H1 (cell line): ENCODE measurements at regions not wholly inside any gene's neighbourhood (a gene's known extent, or its start where the extent isn't known, plus 50 kb on each side); places are given as distances from the start of the nearest gene placed in this dataset.
A peak's percentile ranks its signal among the peaks of the same experiment; 100 is the strongest.

ENCODE experiments used
- CTCF ChIA-PET: fragments of 300-600 bp; sonication (Branson Sonifier 250); formaldehyde crosslinking; loops from one replicate; lab custom pipeline; 2021; ENCODE audit not compliant: partially characterized antibody; lab: Charles Lee
- POLR2A ChIA-PET: fragments of 300-600 bp; sonication (Branson Sonifier 250); formaldehyde crosslinking; loops from one replicate; lab custom pipeline; 2021; ENCODE audit warnings: inconsistent platforms; ENCODE audit not compliant: partially characterized antibody; lab: Charles Lee
- DNase-seq, 2 experiments: peaks; one replicate each; pipeline versions ENCODE4 v3.0.0 to v3.0.0-alpha.2; 2010 to 2022; ENCODE audit warnings: low spot score in 2 of 2, low read depth in 1 of 2, mixed read lengths in 1 of 2
- FAIRE-seq: peaks from 2 replicates; lab custom pipeline; 2011; peaks lifted over from hg19 to GRCh38; lab: Jason Lieb, UNC
- H2AFZ ChIP-seq: 2 replicates; pipeline ENCODE4 v1.8.1; 2012; ENCODE audit warnings: low read length, inconsistent platforms
- H2AK5ac ChIP-seq: 2 replicates; pipeline ENCODE4 v1.6.1; 2013; ENCODE audit warnings: low read depth, low read length
- H2BK120ac ChIP-seq: replicated peaks from 2 replicates; pipeline ENCODE3; 2013; ENCODE audit warnings: low read depth, low read length, inconsistent platforms
- H2BK12ac ChIP-seq: 2 replicates; pipeline ENCODE4 v1.6.1; 2013; ENCODE audit warnings: low read depth, low read length
- H2BK15ac ChIP-seq: 2 replicates; pipeline ENCODE4 v1.6.1; 2013; ENCODE audit warnings: low read length
- H2BK20ac ChIP-seq: 2 replicates; pipeline ENCODE4 v1.6.1; 2013; ENCODE audit warnings: low read length
- H2BK5ac ChIP-seq: 2 replicates; pipeline ENCODE4 v1.6.1; 2013; ENCODE audit warnings: low read depth, low read length
- H3K14ac ChIP-seq: 2 replicates; pipeline ENCODE4 v1.6.1; 2013; ENCODE audit warnings: inconsistent platforms; ENCODE audit not compliant: insufficient read length
- H3K18ac ChIP-seq: 2 replicates; pipeline ENCODE4 v1.6.1; 2013; ENCODE audit warnings: low read length; ENCODE audit errors: extremely low read depth
- H3K23ac ChIP-seq: 2 replicates; pipeline ENCODE4 v1.6.1; 2013; ENCODE audit warnings: inconsistent platforms; ENCODE audit not compliant: insufficient read length
- H3K23me2 ChIP-seq: 2 replicates; pipeline ENCODE4 v1.6.1; 2013; ENCODE audit warnings: low read depth, low read length
- H3K27ac ChIP-seq: 2 replicates; pipeline ENCODE4 v1.6.1; 2011; ENCODE audit warnings: low read depth, low read length, inconsistent platforms
- H3K27me3 ChIP-seq, 4 experiments: replicated peaks in 1 of 4; 1 replicate in 1 of 4; 2 replicates in 3 of 4; pipeline versions ENCODE4 v1.6.1 to v1.8.1; 2011 to 2013; ENCODE audit warnings: low read length in 3 of 4, mild to moderate bottlenecking in 3 of 4, inconsistent platforms in 2 of 4, mixed read lengths in 2 of 4, moderate library complexity in 1 of 4; ENCODE audit not compliant: control insufficient read depth in 3 of 4, insufficient read depth in 3 of 4; ENCODE audit errors: extremely low read depth in 1 of 4
- H3K36me3 ChIP-seq, 4 experiments: 2 replicates each; pipeline versions ENCODE4 v1.6.1 to v1.8.1; 2011 to 2013; ENCODE audit warnings: mild to moderate bottlenecking in 4 of 4, low read length in 3 of 4, moderate library complexity in 2 of 4, control low read depth in 1 of 4, inconsistent platforms in 1 of 4; ENCODE audit not compliant: insufficient read depth in 4 of 4, control insufficient read depth in 2 of 4
- H3K4ac ChIP-seq: replicated peaks from 2 replicates; pipeline ENCODE3; 2013; ENCODE audit warnings: low read length, low read depth, mixed read lengths, inconsistent platforms; ENCODE audit not compliant: insufficient read length
- H3K4me1 ChIP-seq, 4 experiments: replicated peaks in 1 of 4; 1 replicate in 1 of 4; 2 replicates in 3 of 4; pipeline versions ENCODE4 v1.6.1 to v1.8.1; 2011 to 2013; ENCODE audit warnings: low read length in 3 of 4, inconsistent platforms in 2 of 4, mixed read lengths in 1 of 4; ENCODE audit not compliant: insufficient read depth in 4 of 4, control insufficient read depth in 3 of 4
- H3K4me2 ChIP-seq, 2 experiments: 2 replicates each; pipeline versions ENCODE4 v1.6.1 to v1.8.1; 2011 to 2013; ENCODE audit warnings: low read depth in 2 of 2, low read length in 2 of 2, control low read depth in 1 of 2, inconsistent platforms in 1 of 2, mild to moderate bottlenecking in 1 of 2; ENCODE audit not compliant: insufficient read depth in 1 of 2
- H3K4me3 ChIP-seq, 4 experiments: fragments of 200-600, 300-600 bp in 1 of 4; sonication (generic), shearing (Covaris generic), sonication (Bioruptor Twin) in 1 of 4; 2 replicates each; pipeline versions ENCODE4 v1.5.1 to v1.8.1; 2011 to 2016; ENCODE audit warnings: low read length in 4 of 4, low read depth in 3 of 4, control low read depth in 2 of 4, inconsistent platforms in 2 of 4, mild to moderate bottlenecking in 2 of 4, mixed read lengths in 1 of 4, moderate library complexity in 1 of 4; ENCODE audit not compliant: insufficient read depth in 2 of 4; ENCODE audit errors: extremely low read depth in 1 of 4
- H3K56ac ChIP-seq: replicated peaks from 2 replicates; pipeline ENCODE3; 2013; ENCODE audit warnings: low read depth, mild to moderate bottlenecking, mixed read lengths, low read length, inconsistent platforms; ENCODE audit not compliant: insufficient read length
- H3K79me1 ChIP-seq: 2 replicates; pipeline ENCODE4 v1.6.1; 2013; ENCODE audit warnings: low read depth, low read length, control low read depth
- H3K79me2 ChIP-seq, 2 experiments: 2 replicates each; pipeline versions ENCODE4 v1.6.1 to v1.8.1; 2012 to 2013; ENCODE audit warnings: low read length in 2 of 2, mild to moderate bottlenecking in 2 of 2, inconsistent platforms in 1 of 2; ENCODE audit not compliant: insufficient read depth in 2 of 2, control insufficient read depth in 1 of 2
- H3K9ac ChIP-seq, 4 experiments: replicated peaks in 1 of 4; 1 replicate in 1 of 4; 2 replicates in 3 of 4; pipeline versions ENCODE4 v1.6.1 to v1.8.1; 2011 to 2013; ENCODE audit warnings: low read depth in 3 of 4, low read length in 3 of 4, control low read depth in 2 of 4, mild to moderate bottlenecking in 2 of 4, moderate library complexity in 2 of 4, inconsistent platforms in 1 of 4; ENCODE audit errors: extremely low read depth in 1 of 4
- H3K9me3 ChIP-seq, 2 experiments: 2 replicates each; pipeline versions ENCODE4 v1.6.1 to v1.8.1; 2012 to 2013; ENCODE audit warnings: mild to moderate bottlenecking in 2 of 2, moderate library complexity in 2 of 2, control low read depth in 1 of 2, inconsistent platforms in 1 of 2, low read depth in 1 of 2, low read length in 1 of 2, mixed read lengths in 1 of 2; ENCODE audit not compliant: insufficient read depth in 2 of 2
- H4K20me1 ChIP-seq, 2 experiments: replicated peaks in 1 of 2; 2 replicates each; pipeline versions ENCODE3 to v1.8.1; 2011 to 2013; ENCODE audit warnings: inconsistent platforms in 2 of 2, low read length in 2 of 2, mild to moderate bottlenecking in 1 of 2; ENCODE audit not compliant: insufficient read depth in 2 of 2, control insufficient read depth in 1 of 2
- H4K5ac ChIP-seq: 2 replicates; pipeline ENCODE4 v1.6.1; 2013; ENCODE audit warnings: low read length, low read depth, mixed read lengths, inconsistent platforms; ENCODE audit not compliant: insufficient read length
- H4K8ac ChIP-seq: 2 replicates; pipeline ENCODE4 v1.8.0; 2013; ENCODE audit warnings: mild to moderate bottlenecking, moderate library complexity, low read length, inconsistent platforms; ENCODE audit not compliant: insufficient read depth; ENCODE audit errors: extremely low read depth
- H4K91ac ChIP-seq: replicated peaks from 2 replicates; pipeline ENCODE3; 2013; ENCODE audit warnings: low read length, mixed read lengths, inconsistent platforms; ENCODE audit not compliant: insufficient read length
- ASH2L ChIP-seq: fragments of 200-600, 300-600 bp; sonication (generic); IDR thresholded peaks from one replicate; pipeline ENCODE4 v1.7.1; 2017; ENCODE audit warnings: low read length
- EZH2 ChIP-seq: fragments of 200-600 bp; sonication (generic); IDR thresholded peaks from 2 replicates; pipeline ENCODE4 v1.7.1; 2012; ENCODE audit warnings: low read depth, mild to moderate bottlenecking, moderate library complexity, low read length, inconsistent platforms; ENCODE audit not compliant: severe bottlenecking
- JUND ChIP-seq: IDR thresholded peaks from 2 replicates; pipeline ENCODE4 v1.6.1; 2011; ENCODE audit warnings: mild to moderate bottlenecking, improper control_type of control experiment, low read length
- KDM1A ChIP-seq: fragments of 200-600, 300-600 bp; sonication (generic); IDR thresholded peaks from 2 replicates; pipeline ENCODE4 v1.7.1; 2016; ENCODE audit warnings: mild to moderate bottlenecking, low read length, borderline replicate concordance
- KDM4A ChIP-seq: IDR thresholded peaks from one replicate; pipeline ENCODE4 v1.7.1; 2012; ENCODE audit warnings: low read depth, mild to moderate bottlenecking, moderate library complexity, low read length, inconsistent platforms; ENCODE audit not compliant: severe bottlenecking
- KDM5A ChIP-seq: fragments of 200-600 bp; IDR thresholded peaks from 2 replicates; pipeline ENCODE4 v1.7.1; 2012; ENCODE audit warnings: mild to moderate bottlenecking, low read length, inconsistent platforms, mixed read lengths
- NANOG ChIP-seq: IDR thresholded peaks from 2 replicates; pipeline ENCODE4 v1.6.1; 2011; ENCODE audit warnings: low read length, low read depth, mild to moderate bottlenecking, inconsistent platforms; ENCODE audit not compliant: insufficient read depth, poor library complexity, severe bottlenecking
- TAF1 ChIP-seq: IDR thresholded peaks from 2 replicates; pipeline ENCODE4 v1.6.1; 2011; ENCODE audit warnings: mild to moderate bottlenecking, low read depth, low read length
- WGBS, 2 experiments: shearing (Covaris generic) in 1 of 2; methylation state at CpG; one replicate each; pipeline versions ENCODE4 v1.1.6 to v1.1.7; 2013 to 2015; ENCODE audit warnings: low lambda C conversion rate in 2 of 2, mixed read lengths in 2 of 2, inconsistent platforms in 1 of 2, low coverage in 1 of 2, missing lambda C conversion rate in 1 of 2; ENCODE audit not compliant: insufficient replicate concordance in 2 of 2, insufficient coverage in 1 of 2, insufficient read length in 1 of 2; ENCODE audit errors: extremely low coverage in 1 of 2, missing lambda C conversion rate in 1 of 2; 5-methylcytosine and 5-hydroxymethylcytosine counted together
- TF ChIP-seq, protein P1 (sequence below): IDR thresholded peaks from 2 replicates; pipeline ENCODE4 v1.6.1; 2011; ENCODE audit warnings: low read length, improper control_type of control experiment

DNA sequence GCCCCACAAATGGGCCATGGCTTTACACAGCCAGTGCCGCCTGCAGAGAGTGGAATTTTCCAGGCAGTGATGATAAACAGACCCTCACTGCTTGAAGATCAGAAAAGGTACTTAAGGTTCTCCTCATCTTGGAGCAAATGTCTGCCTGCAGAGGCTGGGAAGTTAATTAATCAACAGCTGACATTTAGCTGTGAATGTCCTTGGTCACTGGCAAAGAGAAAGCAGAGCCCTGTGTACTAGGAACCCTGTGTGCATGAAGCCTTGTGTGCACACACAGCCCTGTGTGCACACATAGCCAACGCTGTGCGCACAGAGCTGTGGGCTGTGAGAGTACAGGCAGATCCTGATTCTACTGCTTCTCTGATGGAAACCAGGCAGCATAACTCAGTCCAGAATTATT lies 291.6 kb upstream of the MKI67 start:
- no peak overlapping the region for H3K4me3 ChIP-seq
- no peak overlapping the region for H3K27ac ChIP-seq
- H3K36me3 ChIP-seq: no peaks in the 10 kb centered on the region
- no peaks in the 10 kb centered on the region for H3K79me2 ChIP-seq
- H3K79me1 ChIP-seq: no peaks in the 10 kb centered on the region
- H4K20me1 ChIP-seq: no peaks in the 10 kb centered on the region
- H3K14ac ChIP-seq: no peak overlapping the region
- H3K27me3 ChIP-seq: no peaks in the 10 kb centered on the region
- no peak overlapping the region for H3K18ac ChIP-seq
- no peak overlapping the region for H2BK12ac ChIP-seq
- H2BK15ac ChIP-seq: no peak overlapping the region
- H2AFZ ChIP-seq: no peak overlapping the region
- H4K91ac ChIP-seq: no peak overlapping the region
- H3K9ac ChIP-seq: no peak overlapping the region
- no peak overlapping the region for H3K56ac ChIP-seq
- POLR2A ChIA-PET: no interaction called here
- H2BK120ac ChIP-seq: no peak overlapping the region
- H3K23ac ChIP-seq: no peak overlapping the region
- no peak overlapping the region for H4K8ac ChIP-seq
- no peak overlapping the region for H2BK20ac ChIP-seq
- H4K5ac ChIP-seq: no peak overlapping the region
- no peak for FAIRE-seq
- H3K4me2 ChIP-seq: no peak overlapping the region
- no peak overlapping the region for H2AK5ac ChIP-seq
- no peaks in the 10 kb centered on the region for H3K23me2 ChIP-seq
- TF ChIP-seq ASH2L (no peak), JUND (no peak), TAF1 (no peak), EZH2 (no peak), KDM4A (no peak), KDM1A (peak; percentile 64; the same call in 1 of the 2 replicates), KDM5A (no peak), NANOG (no peak)
- TF ChIP-seq, protein P1, sequence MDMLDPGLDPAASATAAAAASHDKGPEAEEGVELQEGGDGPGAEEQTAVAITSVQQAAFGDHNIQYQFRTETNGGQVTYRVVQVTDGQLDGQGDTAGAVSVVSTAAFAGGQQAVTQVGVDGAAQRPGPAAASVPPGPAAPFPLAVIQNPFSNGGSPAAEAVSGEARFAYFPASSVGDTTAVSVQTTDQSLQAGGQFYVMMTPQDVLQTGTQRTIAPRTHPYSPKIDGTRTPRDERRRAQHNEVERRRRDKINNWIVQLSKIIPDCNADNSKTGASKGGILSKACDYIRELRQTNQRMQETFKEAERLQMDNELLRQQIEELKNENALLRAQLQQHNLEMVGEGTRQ: no peak
- CTCF ChIA-PET: interaction anchor here (0.6 to 3.1 kb wide), 8 partner anchors 14 to 167 kb away, joined by 3 to 10 read pairs (median 4); no protein-coding TSS in a partner anchor
- H3K4me1 ChIP-seq: peaks cover 0 to 6% (median 0%) of the 10 kb centered on the region in 4 experiments; a peak in 3 of 7 replicates
- H3K9me3 ChIP-seq: no peaks in the 10 kb centered on the region
- H2BK5ac ChIP-seq: no peak overlapping the region
- WGBS, 2 experiments: 84% methylated on average over 3 of the region's 3 CpGs; no CpG with 5 or more reads in 1 of the 2 experiments
- no peak for DNase-seq
- H3K4ac ChIP-seq: no peak overlapping the region
